GM18517 (cell line): ENCODE measurements at regions not wholly inside any gene's neighbourhood (a gene's known extent, or its start where the extent isn't known, plus 50 kb on each side); places are given as distances from the start of the nearest gene placed in this dataset.
"Not testable (repeated sequence)": the region's sequence is repeated elsewhere in the genome, so short reads cannot be mapped to it uniquely, and the experiment has no call there.

Experiments used
- ATAC-seq: cut with Tn5 transposase; IDR thresholded peaks from one replicate; pipeline ENCODE4 v1.9.1; 2021; ENCODE audit warnings: mild to moderate bottlenecking, moderate library complexity; ENCODE audit not compliant: unreplicated experiment

- no peak for ATAC-seq
Measured at GRCh38 chr7:16267953-16268820, 153.2 kb downstream of the CRPPA start.

- no peak for ATAC-seq
Measured at GRCh38 chr7:16266877-16267276, 154.5 kb downstream of the CRPPA start.

- not testable (repeated sequence) for ATAC-seq
Measured at GRCh38 chr7:16266470-16266869, 154.9 kb downstream of the CRPPA start.

GRCh38 chr7:16265863-16266458 is 155.4 kb downstream of the CRPPA start:
- no peak for ATAC-seq

GRCh38 chr7:16264823-16265804 is 156.2 kb downstream of the CRPPA start:
- no peak for ATAC-seq

GRCh38 chr7:16264036-16264819 is 157.1 kb downstream of the CRPPA start:
- ATAC-seq: no peak

GRCh38 chr7:16263377-16263776 is 158.0 kb downstream of the CRPPA start:
- not testable (repeated sequence) for ATAC-seq

- ATAC-seq: no peak
Measured at GRCh38 chr7:16261654-16262053, 159.7 kb downstream of the CRPPA start.

- ATAC-seq: no peak
Measured at GRCh38 chr7:16261100-16261499, 160.2 kb downstream of the CRPPA start.

GRCh38 chr7:16260236-16260728 is 161.1 kb downstream of the CRPPA start:
- no peak for ATAC-seq

GRCh38 chr7:16256419-16256818 is 164.9 kb downstream of the CRPPA start:
- ATAC-seq: not testable (repeated sequence)

- ATAC-seq: not testable (repeated sequence)
Measured at GRCh38 chr7:16255952-16256351, 165.4 kb downstream of the CRPPA start.

- ATAC-seq: not testable (repeated sequence)
Measured at GRCh38 chr7:16250655-16251054, 170.7 kb downstream of the CRPPA start.

- ATAC-seq: not testable (repeated sequence)
Measured at GRCh38 chr7:16249204-16249603, 172.1 kb downstream of the CRPPA start.

GRCh38 chr7:16248556-16248955 is 172.8 kb downstream of the CRPPA start:
- ATAC-seq: not testable (repeated sequence)

GRCh38 chr7:16244469-16244868 is 176.9 kb downstream of the CRPPA start:
- no peak for ATAC-seq

- ATAC-seq: no peak
Measured at GRCh38 chr7:16242920-16243319, 178.4 kb downstream of the CRPPA start.

- ATAC-seq: no peak
Measured at GRCh38 chr7:16241017-16241416, 180.3 kb downstream of the CRPPA start.

- ATAC-seq: no peak
Measured at GRCh38 chr7:16236381-16236780, 185.0 kb downstream of the CRPPA start.
